Keratinocyte (primary cell): ENCODE measurements at regions not wholly inside any gene's neighbourhood (a gene's known extent, or its start where the extent isn't known, plus 50 kb on each side); places are given as distances from the start of the nearest gene placed in this dataset.

Source experiments
- DNase-seq: peaks from one replicate; pipeline ENCODE4 v3.0.0-alpha.2; 2011; ENCODE audit warnings: low read depth, missing footprints, low spot score
- FAIRE-seq: peaks from 2 replicates; lab custom pipeline; 2011; peaks lifted over from hg19 to GRCh38; lab: Jason Lieb, UNC
- H2AFZ ChIP-seq: 2 replicates; pipeline ENCODE4 v1.6.0; 2012; ENCODE audit warnings: low read length, control low read depth, inconsistent platforms; ENCODE audit not compliant: control insufficient read depth
- H3K27ac ChIP-seq: 2 replicates; pipeline ENCODE4 v1.5.1; 2011; ENCODE audit warnings: low read length; ENCODE audit not compliant: control insufficient read depth, insufficient read depth
- H3K27me3 ChIP-seq: 3 replicates; pipeline ENCODE4 v1.6.0; 2011; ENCODE audit warnings: low read length; ENCODE audit not compliant: control insufficient read depth, insufficient read depth; ENCODE audit errors: extremely low read depth
- H3K36me3 ChIP-seq, 2 experiments: 2 replicates in 1 of 2; 3 replicates in 1 of 2; pipeline ENCODE4 v1.5.1; 2011; ENCODE audit warnings: low read length in 2 of 2, mild to moderate bottlenecking in 1 of 2; ENCODE audit not compliant: control insufficient read depth in 2 of 2, insufficient read depth in 2 of 2; ENCODE audit errors: extremely low read depth in 1 of 2
- H3K4me1 ChIP-seq: 3 replicates; pipeline ENCODE4 v1.5.1; 2011; ENCODE audit warnings: low read length; ENCODE audit not compliant: control insufficient read depth, insufficient read depth; ENCODE audit errors: extremely low read depth
- H3K4me2 ChIP-seq: 3 replicates; pipeline ENCODE4 v1.6.0; 2011; ENCODE audit warnings: low read depth, low read length; ENCODE audit not compliant: control insufficient read depth, insufficient read depth; ENCODE audit errors: extremely low read depth
- H3K4me3 ChIP-seq, 3 experiments: fragments of 200-600 bp in 1 of 3; sonication (generic) in 1 of 3; 2 replicates in 2 of 3; 3 replicates in 1 of 3; pipeline ENCODE4 v1.5.1; 2011 to 2016; ENCODE audit warnings: low read length in 3 of 3, mild to moderate bottlenecking in 3 of 3, control low read depth in 2 of 3, inconsistent platforms in 1 of 3, low read depth in 1 of 3, mixed read lengths in 1 of 3, mixed run types in 1 of 3, moderate library complexity in 1 of 3; ENCODE audit not compliant: control insufficient read depth in 2 of 3, insufficient read depth in 2 of 3; ENCODE audit errors: extremely low read depth in 1 of 3
- H3K79me2 ChIP-seq: 2 replicates; pipeline ENCODE4 v1.6.0; 2012; ENCODE audit warnings: low read length; ENCODE audit not compliant: control insufficient read depth, insufficient read depth
- H3K9ac ChIP-seq: 3 replicates; pipeline ENCODE4 v1.6.0; 2011; ENCODE audit warnings: low read length; ENCODE audit not compliant: control insufficient read depth, insufficient read depth; ENCODE audit errors: extremely low read depth
- H3K9me1 ChIP-seq: 3 replicates; pipeline ENCODE4 v1.6.0; 2011; ENCODE audit warnings: low read length; ENCODE audit not compliant: control insufficient read depth, insufficient read depth; ENCODE audit errors: extremely low read depth
- H3K9me3 ChIP-seq: 2 replicates; pipeline ENCODE4 v1.5.1; 2012; ENCODE audit warnings: low read depth, low read length; ENCODE audit not compliant: control insufficient read depth
- H4K20me1 ChIP-seq: 3 replicates; pipeline ENCODE4 v1.6.0; 2011; ENCODE audit warnings: low read length; ENCODE audit not compliant: control insufficient read depth, insufficient read depth; ENCODE audit errors: extremely low read depth
- EZH2 ChIP-seq: IDR thresholded peaks from one replicate; pipeline ENCODE4 v1.6.1; 2012; ENCODE audit warnings: inconsistent platforms, mild to moderate bottlenecking, low read length, moderate library complexity
- dilution Hi-C: fragments of 300-500 bp; cut with MboI; formaldehyde crosslinking; loops from one replicate; pipeline ENCODE4 v1.7.0; 2020; ENCODE audit warnings: low sequenced_read_pairs; ENCODE audit not compliant: extremely low pct_ligation_motif_present
- TF ChIP-seq, protein P1 (sequence below), 3 experiments: IDR thresholded peaks in 1 of 3; conservative IDR thresholded peaks in 1 of 3; optimal IDR thresholded peaks in 1 of 3; 2 replicates in 2 of 3; 3 replicates in 1 of 3; pipeline versions ENCODE3 to v1.5.1; 2011; ENCODE audit warnings: low read length in 3 of 3, mild to moderate bottlenecking in 3 of 3, moderate library complexity in 2 of 3, control low read depth in 1 of 3, inconsistent platforms in 1 of 3; ENCODE audit not compliant: insufficient read depth in 2 of 3; ENCODE audit errors: extremely low read depth in 1 of 3

GRCh38 chr1:22350171-22350923 lies 101.3 kb upstream of the ZBTB40 start:
- Histone ChIP-seq H4K20me1 (no peaks in the 10 kb centered on the region), H3K4me3 (no peak overlapping the region), H3K27ac (no peak overlapping the region), H3K36me3 (no peaks in the 10 kb centered on the region), H3K9me1 (no peaks in the 10 kb centered on the region), H3K27me3 (peaks cover 30% of the 10 kb centered on the region), H3K9ac (no peak overlapping the region), H3K4me2 (no peak overlapping the region), H3K9me3 (no peaks in the 10 kb centered on the region), H3K79me2 (no peaks in the 10 kb centered on the region), H2AFZ (no peak overlapping the region), H3K4me1 (no peaks in the 10 kb centered on the region)
- FAIRE-seq (no peak), DNase-seq (no peak)
- TF ChIP-seq EZH2: no peak
- TF ChIP-seq, protein P1, sequence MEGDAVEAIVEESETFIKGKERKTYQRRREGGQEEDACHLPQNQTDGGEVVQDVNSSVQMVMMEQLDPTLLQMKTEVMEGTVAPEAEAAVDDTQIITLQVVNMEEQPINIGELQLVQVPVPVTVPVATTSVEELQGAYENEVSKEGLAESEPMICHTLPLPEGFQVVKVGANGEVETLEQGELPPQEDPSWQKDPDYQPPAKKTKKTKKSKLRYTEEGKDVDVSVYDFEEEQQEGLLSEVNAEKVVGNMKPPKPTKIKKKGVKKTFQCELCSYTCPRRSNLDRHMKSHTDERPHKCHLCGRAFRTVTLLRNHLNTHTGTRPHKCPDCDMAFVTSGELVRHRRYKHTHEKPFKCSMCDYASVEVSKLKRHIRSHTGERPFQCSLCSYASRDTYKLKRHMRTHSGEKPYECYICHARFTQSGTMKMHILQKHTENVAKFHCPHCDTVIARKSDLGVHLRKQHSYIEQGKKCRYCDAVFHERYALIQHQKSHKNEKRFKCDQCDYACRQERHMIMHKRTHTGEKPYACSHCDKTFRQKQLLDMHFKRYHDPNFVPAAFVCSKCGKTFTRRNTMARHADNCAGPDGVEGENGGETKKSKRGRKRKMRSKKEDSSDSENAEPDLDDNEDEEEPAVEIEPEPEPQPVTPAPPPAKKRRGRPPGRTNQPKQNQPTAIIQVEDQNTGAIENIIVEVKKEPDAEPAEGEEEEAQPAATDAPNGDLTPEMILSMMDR (optimal IDR thresholded peaks at IDR 0.05 in 1 of 3, IDR thresholded peaks at IDR 0.05 in 1 of 3, conservative IDR thresholded peaks at IDR 0.05 in 1 of 3; ENCODE audit: extremely low read depth in 1 of 3, insufficient read depth in 2 of 3, low read length in 3 of 3): no peak
- dilution Hi-C loops: no loop called here

DNA sequence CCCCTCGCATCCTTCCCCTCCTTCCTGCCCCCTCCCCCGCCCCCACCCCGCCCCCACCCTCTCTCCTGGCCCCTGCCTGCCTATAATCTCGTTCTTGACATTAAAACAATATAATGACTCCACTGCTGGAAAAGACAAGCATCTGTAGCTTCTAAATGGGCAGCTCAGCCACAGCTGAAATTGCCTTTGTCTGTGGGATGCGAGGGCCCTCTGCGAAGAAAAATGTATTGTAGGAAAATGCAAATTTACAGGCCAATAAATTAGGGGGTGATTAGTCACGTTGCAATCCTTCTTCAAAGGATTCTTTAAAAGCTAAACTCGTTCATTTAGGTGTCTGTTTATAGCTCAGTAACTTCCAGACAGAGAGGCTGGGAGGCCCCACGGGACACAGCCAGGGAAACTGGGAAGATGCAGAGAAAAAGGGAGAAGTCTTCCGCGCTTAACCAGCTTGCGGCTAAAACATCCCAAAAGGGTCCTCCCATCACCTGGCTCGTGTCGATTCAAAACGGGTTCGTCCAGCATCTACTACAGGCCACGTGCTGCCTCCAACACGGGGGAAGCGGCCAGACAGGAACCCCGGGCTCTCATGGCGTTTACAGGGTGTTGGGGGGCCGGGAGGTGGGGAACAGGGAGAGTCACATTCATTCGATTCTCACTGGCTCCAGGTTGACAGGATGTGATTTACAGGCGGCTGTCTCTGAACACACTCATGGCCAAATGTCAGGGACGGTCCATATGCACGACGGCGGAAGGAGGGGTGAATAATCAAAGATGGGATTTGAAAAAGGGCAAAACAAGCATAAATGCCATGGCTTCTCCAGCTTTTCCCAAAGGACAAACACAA lies 100.5 kb upstream of the ZBTB40 start:
- Histone ChIP-seq H3K4me2 (no peak overlapping the region), H3K36me3 (no peaks in the 10 kb centered on the region), H3K9me1 (no peaks in the 10 kb centered on the region), H3K4me1 (no peaks in the 10 kb centered on the region), H4K20me1 (no peaks in the 10 kb centered on the region), H3K4me3 (no peak overlapping the region), H3K79me2 (no peaks in the 10 kb centered on the region), H3K27me3 (peaks cover 30% of the 10 kb centered on the region), H3K9ac (no peak overlapping the region), H2AFZ (no peak overlapping the region), H3K27ac (no peak overlapping the region), H3K9me3 (no peaks in the 10 kb centered on the region)
- DNase-seq: no peak
- TF ChIP-seq, protein P1 (optimal IDR thresholded peaks at IDR 0.05 in 1 of 3, IDR thresholded peaks at IDR 0.05 in 1 of 3, conservative IDR thresholded peaks at IDR 0.05 in 1 of 3; ENCODE audit: extremely low read depth in 1 of 3, insufficient read depth in 2 of 3, low read length in 3 of 3): no peak
- no peak for TF ChIP-seq EZH2
- FAIRE-seq: no peak
- dilution Hi-C loops: no loop called here
